ENCODE measurements at regions not wholly inside any gene's neighbourhood (a gene's known extent, or its start where the extent isn't known, plus 50 kb on each side); places are given as distances from the start of the nearest gene placed in this dataset.
"Not testable (repeated sequence)": the region's sequence is repeated elsewhere in the genome, so short reads cannot be mapped to it uniquely, and the experiment has no call there.

GRCh38 chr2:8371653-8372052, 310.2 kb upstream of the ID2 start:
- no peak for DNase-seq

- DNase-seq: no peak
These were observed 307.1 kb upstream of the ID2 start for GRCh38 chr2:8374782-8375181.

GRCh38 chr2:8376603-8377410, 305.0 kb upstream of the ID2 start:
- DNase-seq: no peak

- no peak for DNase-seq
These were observed 303.6 kb upstream of the ID2 start for GRCh38 chr2:8378016-8378810.

GRCh38 chr2:8379128-8379527, 302.7 kb upstream of the ID2 start:
- no peak for DNase-seq

GRCh38 chr2:8379549-8379948, 302.3 kb upstream of the ID2 start:
- DNase-seq: no peak

- DNase-seq: no peak
These were observed 301.8 kb upstream of the ID2 start for GRCh38 chr2:8380026-8380425.

GRCh38 chr2:8380566-8380965, 301.3 kb upstream of the ID2 start:
- no peak for DNase-seq

- DNase-seq: no peak
These were observed 299.4 kb upstream of the ID2 start for GRCh38 chr2:8382485-8382884.

GRCh38 chr2:8386748-8387147, 295.1 kb upstream of the ID2 start:
- not testable (repeated sequence) for DNase-seq

- no peak for DNase-seq
These were observed 293.1 kb upstream of the ID2 start for GRCh38 chr2:8388781-8389180.

- no peak for DNase-seq
These were observed 292.3 kb upstream of the ID2 start for GRCh38 chr2:8389431-8390108.

- no peak for DNase-seq
These were observed 290.7 kb upstream of the ID2 start for GRCh38 chr2:8391126-8391525.

- DNase-seq: no peak
These were observed 290.3 kb upstream of the ID2 start for GRCh38 chr2:8391584-8391983.

- DNase-seq: no peak
These were observed 289.6 kb upstream of the ID2 start for GRCh38 chr2:8392098-8392866.

- no peak for DNase-seq
These were observed 288.4 kb upstream of the ID2 start for GRCh38 chr2:8393506-8393905.

- DNase-seq: no peak
These were observed 287.7 kb upstream of the ID2 start for GRCh38 chr2:8394131-8394530.

GRCh38 chr2:8394569-8395359, 287.1 kb upstream of the ID2 start:
- no peak for DNase-seq

GRCh38 chr2:8395718-8396117, 286.1 kb upstream of the ID2 start:
- DNase-seq: no peak

GRCh38 chr2:8398040-8398668, 283.7 kb upstream of the ID2 start:
- DNase-seq: no peak

- DNase-seq: no peak
These were observed 282.1 kb upstream of the ID2 start for GRCh38 chr2:8399731-8400130.

GRCh38 chr2:8400196-8400595, 281.7 kb upstream of the ID2 start:
- DNase-seq: no peak
